Gastroesophageal sphincter (tissue), 4 donors: ENCODE measurements at regions not wholly inside any gene's neighbourhood (a gene's known extent, or its start where the extent isn't known, plus 50 kb on each side); places are given as distances from the start of the nearest gene placed in this dataset.

Source experiments
- ATAC-seq: fragments of 150-250 bp; one replicate; pipeline ENCODE4 v1.9.1; 2016; ENCODE audit warnings: mild to moderate bottlenecking, moderate library complexity
- H3K27ac ChIP-seq, 4 donors: fragments of 200-600 bp; sonication (generic) in 3 of 4; 1 replicate in 3 of 4; 2 replicates in 1 of 4; pipeline ENCODE4 v1.5.1; 2016 to 2019
- H3K27me3 ChIP-seq: fragments of 200-600 bp; sonication (generic); one replicate; pipeline ENCODE4 v1.5.1; 2019
- H3K36me3 ChIP-seq, 2 donors: fragments of 200-600 bp; sonication (generic); one replicate each; pipeline ENCODE4 v1.5.1; 2019; ENCODE audit warnings: control low read depth in 1 of 2
- H3K4me1 ChIP-seq, 3 donors: fragments of 200-600 bp; sonication (generic); 1 replicate in 2 of 3; 2 replicates in 1 of 3; pipeline ENCODE4 v1.5.1; 2016 to 2019; ENCODE audit warnings: control low read depth in 2 of 3
- H3K4me3 ChIP-seq, 2 donors: fragments of 200-600 bp; sonication (generic); one replicate each; pipeline ENCODE4 v1.5.1; 2019; ENCODE audit warnings: mild to moderate bottlenecking in 1 of 2, moderate library complexity in 1 of 2
- H3K9me3 ChIP-seq, 3 donors: fragments of 200-600 bp; sonication (generic); one replicate each; pipeline ENCODE4 v1.5.1; 2017 to 2019; ENCODE audit warnings: control low read depth in 2 of 3
- EP300 ChIP-seq: sonication (generic); formaldehyde crosslinking; IDR thresholded peaks from one replicate; pipeline ENCODE4 v1.6.1; 2017; ENCODE audit warnings: antibody characterized with exemption, mild to moderate bottlenecking
- POLR2A ChIP-seq, 2 donors: fragments of 450-650 bp; IDR thresholded peaks; one replicate each; pipeline ENCODE4 v1.6.1; 2017; ENCODE audit warnings: antibody characterized with exemption in 2 of 2, mild to moderate bottlenecking in 2 of 2, moderate library complexity in 1 of 2
- POLR2AphosphoS5 ChIP-seq: sonication (generic); formaldehyde crosslinking; IDR thresholded peaks from one replicate; pipeline ENCODE4 v1.6.1; 2017; ENCODE audit warnings: antibody characterized with exemption
- whole genome bisulfite sequencing, 2 donors: methylation state at CpG; one replicate each; pipeline ENCODE4 v1.1.5; 2018; ENCODE audit warnings: low coverage in 1 of 2; 5-methylcytosine and 5-hydroxymethylcytosine counted together
- TF ChIP-seq, protein P1 (sequence below), 4 experiments: fragments of 200-600 bp in 2 of 4; fragments of 450-650 bp in 2 of 4; sonication (generic) in 1 of 4; IDR thresholded peaks; one replicate each; pipeline ENCODE4 v1.5.1; 2017 to 2019; ENCODE audit warnings: antibody characterized with exemption in 4 of 4, mild to moderate bottlenecking in 2 of 4, moderate library complexity in 2 of 4

DNA sequence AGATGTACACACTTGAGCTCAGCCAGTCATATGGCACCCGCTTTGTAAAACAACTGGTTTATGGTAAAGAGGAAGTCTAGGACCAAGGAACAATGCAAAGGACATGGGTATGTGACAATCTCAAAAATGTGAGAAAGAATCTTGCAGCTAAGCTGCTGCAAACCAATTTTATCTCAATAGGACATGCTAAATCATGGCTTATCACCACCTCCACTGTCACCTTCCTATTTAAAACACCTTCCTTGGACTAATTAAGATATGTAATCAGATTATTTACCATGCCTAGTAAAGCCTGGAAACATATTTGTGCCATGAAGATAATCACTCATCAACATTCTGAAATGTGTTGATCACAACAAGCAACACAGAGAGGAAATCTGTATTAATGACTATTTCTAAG is 622.7 kb downstream of the CDH11 start:
- H3K36me3 ChIP-seq, result no peaks in the 10 kb centered on the region
- no peak overlapping the region for H3K4me3 ChIP-seq
- H3K9me3 ChIP-seq, result no peaks in the 10 kb centered on the region
- no peaks in the 10 kb centered on the region for H3K27me3 ChIP-seq
- H3K27ac ChIP-seq, result no peak overlapping the region
- TF ChIP-seq EP300 (no peak), POLR2A (IDR thresholded peaks at IDR 0.05) (no peak)
- 92 to 100% methylated on average over 1 of the region's 1 CpG for WGBS, 2 donors
- ATAC-seq, result no peak
- no peaks in the 10 kb centered on the region for H3K4me1 ChIP-seq

DNA sequence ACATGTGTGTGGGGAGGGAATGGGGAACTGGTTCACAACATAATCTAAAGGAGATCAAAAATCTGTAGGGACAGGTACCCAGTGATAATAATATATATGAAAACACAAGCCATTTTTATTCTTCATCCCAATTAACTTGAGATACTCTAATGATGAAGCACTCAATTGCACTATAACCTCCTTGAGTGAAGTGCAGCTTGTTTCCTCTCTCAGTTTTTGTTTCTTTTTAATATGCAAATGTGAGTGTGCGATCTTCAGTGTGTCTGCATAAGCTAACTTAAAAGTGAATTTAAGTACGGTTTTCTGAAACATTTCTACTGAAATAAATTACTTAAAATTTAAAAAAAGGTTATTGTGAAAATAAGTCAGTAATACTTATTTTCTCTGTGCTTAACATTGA is 623.5 kb downstream of the CDH11 start:
- WGBS, 2 donors, result 83 to 93% methylated on average over 2 of the region's 2 CpGs
- Histone ChIP-seq H3K9me3 (no peaks in the 10 kb centered on the region), H3K4me1 (no peaks in the 10 kb centered on the region), H3K36me3 (no peaks in the 10 kb centered on the region), H3K27ac (no peak overlapping the region), H3K27me3 (no peaks in the 10 kb centered on the region), H3K4me3 (no peak overlapping the region)
- TF ChIP-seq POLR2AphosphoS5 (no peak), POLR2A (IDR thresholded peaks at IDR 0.05) (no peak), EP300 (no peak)
- TF ChIP-seq, protein P1, sequence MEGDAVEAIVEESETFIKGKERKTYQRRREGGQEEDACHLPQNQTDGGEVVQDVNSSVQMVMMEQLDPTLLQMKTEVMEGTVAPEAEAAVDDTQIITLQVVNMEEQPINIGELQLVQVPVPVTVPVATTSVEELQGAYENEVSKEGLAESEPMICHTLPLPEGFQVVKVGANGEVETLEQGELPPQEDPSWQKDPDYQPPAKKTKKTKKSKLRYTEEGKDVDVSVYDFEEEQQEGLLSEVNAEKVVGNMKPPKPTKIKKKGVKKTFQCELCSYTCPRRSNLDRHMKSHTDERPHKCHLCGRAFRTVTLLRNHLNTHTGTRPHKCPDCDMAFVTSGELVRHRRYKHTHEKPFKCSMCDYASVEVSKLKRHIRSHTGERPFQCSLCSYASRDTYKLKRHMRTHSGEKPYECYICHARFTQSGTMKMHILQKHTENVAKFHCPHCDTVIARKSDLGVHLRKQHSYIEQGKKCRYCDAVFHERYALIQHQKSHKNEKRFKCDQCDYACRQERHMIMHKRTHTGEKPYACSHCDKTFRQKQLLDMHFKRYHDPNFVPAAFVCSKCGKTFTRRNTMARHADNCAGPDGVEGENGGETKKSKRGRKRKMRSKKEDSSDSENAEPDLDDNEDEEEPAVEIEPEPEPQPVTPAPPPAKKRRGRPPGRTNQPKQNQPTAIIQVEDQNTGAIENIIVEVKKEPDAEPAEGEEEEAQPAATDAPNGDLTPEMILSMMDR (IDR thresholded peaks at IDR 0.05), result no peak
- no peak for ATAC-seq

DNA sequence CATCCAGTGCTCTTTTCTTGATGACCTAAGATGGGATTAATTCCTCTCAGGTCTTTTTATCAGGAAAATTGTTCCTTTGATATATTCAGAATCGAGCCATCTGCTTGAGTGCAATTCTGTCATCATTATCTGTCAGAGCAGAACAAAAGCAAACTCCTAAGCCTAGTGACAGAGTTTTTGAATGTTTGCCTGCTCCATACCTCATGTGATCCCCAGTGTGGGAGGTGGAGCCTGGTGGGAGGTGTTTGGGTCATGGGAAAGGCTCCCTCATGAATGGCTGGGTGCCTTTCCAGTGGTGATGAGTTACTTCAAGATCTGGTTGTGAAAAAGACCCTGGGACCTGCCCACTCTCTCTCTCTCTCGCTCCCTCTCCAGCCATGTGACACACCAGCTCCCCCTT is 628.2 kb downstream of the CDH11 start:
- Histone ChIP-seq H3K27me3 (no peaks in the 10 kb centered on the region), H3K27ac (no peak overlapping the region), H3K9me3 (no peaks in the 10 kb centered on the region), H3K4me1 (no peaks in the 10 kb centered on the region), H3K4me3 (no peak overlapping the region), H3K36me3 (no peaks in the 10 kb centered on the region)
- WGBS, 2 donors, result 22 to 60% methylated on average over 2 of the region's 2 CpGs
- no peak for TF ChIP-seq POLR2A (IDR thresholded peaks at IDR 0.05)
- no peak for TF ChIP-seq POLR2AphosphoS5
- TF ChIP-seq, protein P1 (IDR thresholded peaks at IDR 0.05), result no peak
- no peak for TF ChIP-seq EP300
- ATAC-seq, result no peak

DNA sequence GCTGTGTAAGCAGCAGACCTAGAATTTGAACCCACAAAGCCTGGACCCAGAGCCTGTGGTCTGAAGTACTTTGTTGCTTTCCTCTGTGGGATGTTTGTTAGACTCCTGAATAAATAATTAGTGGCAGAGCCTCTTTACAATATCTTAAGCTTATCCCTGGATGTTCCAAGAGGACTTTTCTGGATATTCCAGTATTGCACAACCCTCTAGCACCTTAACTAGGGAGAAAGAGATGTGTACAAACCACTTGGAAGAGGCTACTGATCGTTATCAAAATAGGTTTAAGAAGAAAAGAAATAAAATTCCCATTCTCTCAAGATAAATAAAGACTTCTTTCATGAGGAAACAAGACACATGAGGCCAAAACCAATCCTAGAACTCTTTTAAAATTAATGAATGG is 632.4 kb downstream of the CDH11 start:
- Histone ChIP-seq H3K4me1 (no peaks in the 10 kb centered on the region), H3K27me3 (no peaks in the 10 kb centered on the region), H3K27ac (no peak overlapping the region), H3K4me3 (no peak overlapping the region), H3K9me3 (no peaks in the 10 kb centered on the region), H3K36me3 (no peaks in the 10 kb centered on the region)
- TF ChIP-seq POLR2A (IDR thresholded peaks at IDR 0.05) (no peak), EP300 (no peak), POLR2AphosphoS5 (no peak)
- TF ChIP-seq, protein P1 (IDR thresholded peaks at IDR 0.05), result no peak
- 77% methylated on average over 1 of the region's 1 CpG; no CpG with 5 or more reads in 1 of the 2 donors for WGBS, 2 donors
- ATAC-seq, result no peak

DNA sequence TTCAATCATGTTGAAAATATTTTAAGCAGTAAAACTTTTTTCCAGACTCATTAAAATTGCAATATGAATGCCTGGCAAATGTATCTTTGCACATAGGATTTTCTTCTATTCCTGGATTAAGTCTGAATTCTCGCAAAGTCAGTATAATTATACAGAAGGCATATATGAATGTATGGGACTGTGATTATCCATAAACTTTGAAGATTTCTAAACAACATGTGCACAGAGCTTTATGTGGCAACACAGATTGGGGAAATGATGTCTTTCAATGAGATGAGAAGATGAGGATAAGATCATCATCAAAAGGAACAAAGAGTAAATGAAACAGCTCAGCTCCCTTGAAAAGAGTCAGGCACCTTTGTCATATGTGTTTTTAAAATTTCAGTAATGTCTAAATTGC is 635.3 kb downstream of the CDH11 start:
- H3K4me3 ChIP-seq, result no peak overlapping the region
- ATAC-seq, result no peak
- H3K27ac ChIP-seq, result no peak overlapping the region
- no peaks in the 10 kb centered on the region for H3K4me1 ChIP-seq
- H3K27me3 ChIP-seq, result no peaks in the 10 kb centered on the region
- 95 to 100% methylated on average over 1 of the region's 1 CpG for WGBS, 2 donors
- no peaks in the 10 kb centered on the region for H3K9me3 ChIP-seq
- no peaks in the 10 kb centered on the region for H3K36me3 ChIP-seq
- TF ChIP-seq POLR2AphosphoS5 (no peak), EP300 (no peak), POLR2A (IDR thresholded peaks at IDR 0.05) (no peak)
- TF ChIP-seq, protein P1 (IDR thresholded peaks at IDR 0.05), result no peak
